Naive B cell (primary cell): ENCODE measurements at regions not wholly inside any gene's neighbourhood (a gene's known extent, or its start where the extent isn't known, plus 50 kb on each side); places are given as distances from the start of the nearest gene placed in this dataset.

Experiments
- ATAC-seq, 2 donors: fragments of 150-1000 bp; cut with Tn5 transposase; 2 replicates each; pipeline ENCODE4 v1.10.0; 2021; ENCODE audit warnings: low read depth in 2 of 2, mild to moderate bottlenecking in 2 of 2, moderate library complexity in 2 of 2
- DNase-seq: peaks from one replicate; pipeline ENCODE4 v3.0.0; 2022
- H3K27ac Mint-ChIP-seq, 6 donors: one replicate each; pipeline ENCODE4 v1.8.0; 2020 to 2022; ENCODE audit warnings: mild to moderate bottlenecking in 6 of 6, mixed read lengths in 6 of 6, moderate library complexity in 5 of 6, inconsistent platforms in 2 of 6
- H3K27me3 Mint-ChIP-seq, 3 donors: one replicate each; pipeline ENCODE4 v1.8.0; 2021 to 2022; ENCODE audit warnings: mixed read lengths in 3 of 3, mild to moderate bottlenecking in 1 of 3
- H3K36me3 Mint-ChIP-seq, 2 donors: one replicate each; pipeline ENCODE4 v1.8.0; 2020 to 2022; ENCODE audit warnings: mixed read lengths in 2 of 2, inconsistent platforms in 1 of 2, mild to moderate bottlenecking in 1 of 2
- H3K4me1 Mint-ChIP-seq, 3 donors: one replicate each; pipeline ENCODE4 v1.8.0; 2020 to 2022; ENCODE audit warnings: mixed read lengths in 3 of 3, inconsistent platforms in 1 of 3, mild to moderate bottlenecking in 1 of 3, moderate library complexity in 1 of 3
- H3K4me3 Mint-ChIP-seq, 8 donors: one replicate each; pipeline ENCODE4 v1.8.0; 2020 to 2022; ENCODE audit warnings: mild to moderate bottlenecking in 8 of 8, mixed read lengths in 8 of 8, moderate library complexity in 8 of 8, inconsistent platforms in 2 of 8
- H3K9me3 Mint-ChIP-seq, 7 donors: one replicate each; pipeline ENCODE4 v1.8.0; 2020 to 2022; ENCODE audit warnings: mixed read lengths in 7 of 7, mild to moderate bottlenecking in 5 of 7, inconsistent platforms in 2 of 7, moderate library complexity in 1 of 7

- no peak for ATAC-seq
These were observed 1054.9 kb downstream of the TBC1D22A start for GRCh38 chr22:47817380-47817779.

GRCh38 chr22:47816863-47817210 lies 1054.4 kb downstream of the TBC1D22A start:
- no peaks in the 10 kb centered on the region for H3K4me1 Mint-ChIP-seq
- peaks cover 3 to 20% (median 11%) of the 10 kb centered on the region in 7 donors for H3K9me3 Mint-ChIP-seq
- DNase-seq: no peak
- H3K36me3 Mint-ChIP-seq: no peaks in the 10 kb centered on the region
- peaks cover 21 to 26% (median 26%) of the 10 kb centered on the region in 3 donors for H3K27me3 Mint-ChIP-seq
- ATAC-seq: no peak
- no peak overlapping the region for H3K27ac Mint-ChIP-seq
- no peak overlapping the region for H3K4me3 Mint-ChIP-seq

More at GRCh38 chr22:47817380-47817779, 1054.9 kb downstream of the TBC1D22A start:
- H3K27ac Mint-ChIP-seq: no peak overlapping the region
- no peaks in the 10 kb centered on the region for H3K36me3 Mint-ChIP-seq
- H3K4me1 Mint-ChIP-seq: no peaks in the 10 kb centered on the region
- H3K27me3 Mint-ChIP-seq: peaks cover 16 to 22% (median 21%) of the 10 kb centered on the region in 3 donors
- H3K9me3 Mint-ChIP-seq: peaks cover 3 to 20% (median 11%) of the 10 kb centered on the region in 7 donors
- no peak for DNase-seq
- no peak overlapping the region for H3K4me3 Mint-ChIP-seq

GRCh38 chr22:47816121-47816862 lies 1053.8 kb downstream of the TBC1D22A start:
- ATAC-seq: no peak
- peaks cover 20 to 29% (median 28%) of the 10 kb centered on the region in 3 donors for H3K27me3 Mint-ChIP-seq
- H3K4me1 Mint-ChIP-seq: no peaks in the 10 kb centered on the region
- DNase-seq: no peak
- H3K4me3 Mint-ChIP-seq: peak overlapping the region in 1 of 8 donors; percentile 22
- no peaks in the 10 kb centered on the region for H3K36me3 Mint-ChIP-seq
- H3K9me3 Mint-ChIP-seq: peaks cover 3 to 19% (median 10%) of the 10 kb centered on the region in 7 donors
- no peak overlapping the region for H3K27ac Mint-ChIP-seq

GRCh38 chr22:47814474-47814873 lies 1052.0 kb downstream of the TBC1D22A start:
- ATAC-seq (no peak), DNase-seq (no peak)
- no peaks in the 10 kb centered on the region for H3K4me1 Mint-ChIP-seq
- H3K9me3 Mint-ChIP-seq: peaks cover 3 to 14% (median 7%) of the 10 kb centered on the region in 7 donors
- H3K4me3 Mint-ChIP-seq: no peak overlapping the region
- H3K36me3 Mint-ChIP-seq: no peaks in the 10 kb centered on the region
- H3K27ac Mint-ChIP-seq: no peak overlapping the region
- H3K27me3 Mint-ChIP-seq: peaks cover 22 to 39% (median 28%) of the 10 kb centered on the region in 3 donors

- Mint-ChIP-seq H3K27me3 (peaks cover 18 to 39% (median 24%) of the 10 kb centered on the region in 3 donors), H3K9me3 (peaks cover 3 to 14% (median 7%) of the 10 kb centered on the region in 7 donors), H3K4me1 (no peaks in the 10 kb centered on the region), H3K27ac (no peak overlapping the region), H3K4me3 (no peak overlapping the region), H3K36me3 (no peaks in the 10 kb centered on the region)
- DNase-seq (no peak), ATAC-seq (no peak)
These were observed 1051.2 kb downstream of the TBC1D22A start for GRCh38 chr22:47813661-47814060.

GRCh38 chr22:47811971-47812370 lies 1049.5 kb downstream of the TBC1D22A start:
- Mint-ChIP-seq H3K9me3 (peaks cover 0 to 8% (median 2%) of the 10 kb centered on the region in 7 donors), H3K4me3 (no peak overlapping the region), H3K4me1 (no peaks in the 10 kb centered on the region), H3K36me3 (no peaks in the 10 kb centered on the region), H3K27ac (no peak overlapping the region), H3K27me3 (peaks cover 21 to 50% (median 29%) of the 10 kb centered on the region in 3 donors)
- ATAC-seq (no peak), DNase-seq (no peak)

- ATAC-seq (no peak), DNase-seq (no peak)
- Mint-ChIP-seq H3K27ac (peak overlapping the region in 1 of 6 donors; percentile 32), H3K9me3 (peaks cover 0 to 5% (median 2%) of the 10 kb centered on the region in 7 donors), H3K4me3 (no peak overlapping the region), H3K36me3 (no peaks in the 10 kb centered on the region), H3K27me3 (peaks cover 21 to 54% (median 22%) of the 10 kb centered on the region in 3 donors), H3K4me1 (no peaks in the 10 kb centered on the region)
These were observed 1048.4 kb downstream of the TBC1D22A start for GRCh38 chr22:47810505-47811500.

GRCh38 chr22:47808886-47809620 lies 1046.6 kb downstream of the TBC1D22A start:
- Mint-ChIP-seq H3K36me3 (no peaks in the 10 kb centered on the region), H3K9me3 (peaks cover 2 to 10% (median 5%) of the 10 kb centered on the region in 7 donors), H3K27me3 (peaks cover 21 to 59% (median 22%) of the 10 kb centered on the region in 3 donors), H3K4me3 (no peak overlapping the region), H3K4me1 (no peaks in the 10 kb centered on the region), H3K27ac (no peak overlapping the region)
- DNase-seq (no peak), ATAC-seq (no peak)

- H3K36me3 Mint-ChIP-seq: no peaks in the 10 kb centered on the region
- H3K4me3 Mint-ChIP-seq: no peak overlapping the region
- ATAC-seq (no peak), DNase-seq (no peak)
- peaks cover 1 to 10% (median 5%) of the 10 kb centered on the region in 7 donors for H3K9me3 Mint-ChIP-seq
- no peaks in the 10 kb centered on the region for H3K4me1 Mint-ChIP-seq
- H3K27me3 Mint-ChIP-seq: peaks cover 21 to 64% (median 30%) of the 10 kb centered on the region in 3 donors
- no peak overlapping the region for H3K27ac Mint-ChIP-seq
These were observed 1045.8 kb downstream of the TBC1D22A start for GRCh38 chr22:47808236-47808635.

- Mint-ChIP-seq H3K27ac (no peak overlapping the region), H3K4me1 (no peaks in the 10 kb centered on the region), H3K27me3 (peaks cover 21 to 61% (median 32%) of the 10 kb centered on the region in 3 donors), H3K9me3 (peaks cover 0 to 10% (median 5%) of the 10 kb centered on the region in 7 donors), H3K4me3 (no peak overlapping the region), H3K36me3 (no peaks in the 10 kb centered on the region)
- DNase-seq (no peak), ATAC-seq (no peak)
These were observed 1045.1 kb downstream of the TBC1D22A start for GRCh38 chr22:47807506-47807905.

- peaks cover 0 to 10% (median 5%) of the 10 kb centered on the region in 7 donors for H3K9me3 Mint-ChIP-seq
- H3K27ac Mint-ChIP-seq: peak overlapping the region in 1 of 6 donors; percentile 65
- H3K4me1 Mint-ChIP-seq: peaks cover 0 to 6% (median 0%) of the 10 kb centered on the region in 3 donors
- ATAC-seq: no peak
- no peak overlapping the region for H3K4me3 Mint-ChIP-seq
- H3K27me3 Mint-ChIP-seq: peaks cover 20 to 63% (median 31%) of the 10 kb centered on the region in 3 donors
- no peaks in the 10 kb centered on the region for H3K36me3 Mint-ChIP-seq
- no peak for DNase-seq
These were observed 1044.4 kb downstream of the TBC1D22A start for GRCh38 chr22:47806894-47807293.

GRCh38 chr22:47805394-47805935 lies 1043.0 kb downstream of the TBC1D22A start:
- peaks cover 25 to 62% (median 33%) of the 10 kb centered on the region in 3 donors for H3K27me3 Mint-ChIP-seq
- no peak overlapping the region for H3K27ac Mint-ChIP-seq
- no peak overlapping the region for H3K4me3 Mint-ChIP-seq
- DNase-seq: no peak
- no peaks in the 10 kb centered on the region for H3K36me3 Mint-ChIP-seq
- H3K9me3 Mint-ChIP-seq: peaks cover 0 to 10% (median 5%) of the 10 kb centered on the region in 7 donors
- ATAC-seq: no peak
- H3K4me1 Mint-ChIP-seq: peaks cover 0 to 8% (median 0%) of the 10 kb centered on the region in 3 donors
